ENCODE measurements at regions not wholly inside any gene's neighbourhood (a gene's known extent, or its start where the extent isn't known, plus 50 kb on each side); places are given as distances from the start of the nearest gene placed in this dataset.

- TF ChIP-seq, protein P1, sequence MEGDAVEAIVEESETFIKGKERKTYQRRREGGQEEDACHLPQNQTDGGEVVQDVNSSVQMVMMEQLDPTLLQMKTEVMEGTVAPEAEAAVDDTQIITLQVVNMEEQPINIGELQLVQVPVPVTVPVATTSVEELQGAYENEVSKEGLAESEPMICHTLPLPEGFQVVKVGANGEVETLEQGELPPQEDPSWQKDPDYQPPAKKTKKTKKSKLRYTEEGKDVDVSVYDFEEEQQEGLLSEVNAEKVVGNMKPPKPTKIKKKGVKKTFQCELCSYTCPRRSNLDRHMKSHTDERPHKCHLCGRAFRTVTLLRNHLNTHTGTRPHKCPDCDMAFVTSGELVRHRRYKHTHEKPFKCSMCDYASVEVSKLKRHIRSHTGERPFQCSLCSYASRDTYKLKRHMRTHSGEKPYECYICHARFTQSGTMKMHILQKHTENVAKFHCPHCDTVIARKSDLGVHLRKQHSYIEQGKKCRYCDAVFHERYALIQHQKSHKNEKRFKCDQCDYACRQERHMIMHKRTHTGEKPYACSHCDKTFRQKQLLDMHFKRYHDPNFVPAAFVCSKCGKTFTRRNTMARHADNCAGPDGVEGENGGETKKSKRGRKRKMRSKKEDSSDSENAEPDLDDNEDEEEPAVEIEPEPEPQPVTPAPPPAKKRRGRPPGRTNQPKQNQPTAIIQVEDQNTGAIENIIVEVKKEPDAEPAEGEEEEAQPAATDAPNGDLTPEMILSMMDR (IDR thresholded peaks at IDR 0.05), result no peak
- no peak for TF ChIP-seq POLR2A (IDR thresholded peaks at IDR 0.05)
- TF ChIP-seq POLR2AphosphoS5 (IDR thresholded peaks at IDR 0.05), result no peak
Measured at GRCh38 chr9:17882688-17883594, 304.1 kb downstream of the SH3GL2 start.

Data from prostate gland (tissue), 2 donors.